C4-2B (cell line): ENCODE measurements at regions not wholly inside any gene's neighbourhood (a gene's known extent, or its start where the extent isn't known, plus 50 kb on each side); places are given as distances from the start of the nearest gene placed in this dataset.

Experiments used
- CTCF ChIP-seq: fragments of 450-650 bp; conservative IDR thresholded peaks from 2 replicates; pipeline ENCODE4 v1.5.1; 2017; ENCODE audit warnings: mild to moderate bottlenecking
- ZFX ChIP-seq: fragments of 450-650 bp; IDR thresholded peaks from 2 replicates; pipeline ENCODE4 v1.6.1; 2017

- TF ChIP-seq CTCF, result no peak
- TF ChIP-seq ZFX, result no peak
Observed at GRCh38 chr13:103521532-103521931, 455.3 kb upstream of the SLC10A2 start.
